Left renal pelvis (tissue), 4 donors: ENCODE measurements at regions not wholly inside any gene's neighbourhood (a gene's known extent, or its start where the extent isn't known, plus 50 kb on each side); places are given as distances from the start of the nearest gene placed in this dataset.

Experiments
- DNase-seq, 4 donors: peaks; one replicate each; pipeline ENCODE4 v3.0.0-alpha.2; 2013; ENCODE audit warnings: low read depth in 4 of 4, low spot score in 3 of 4

- no peak for DNase-seq
These were observed 1043.1 kb upstream of the TENM3 start for GRCh38 chr4:181200076-181200475.

DNA sequence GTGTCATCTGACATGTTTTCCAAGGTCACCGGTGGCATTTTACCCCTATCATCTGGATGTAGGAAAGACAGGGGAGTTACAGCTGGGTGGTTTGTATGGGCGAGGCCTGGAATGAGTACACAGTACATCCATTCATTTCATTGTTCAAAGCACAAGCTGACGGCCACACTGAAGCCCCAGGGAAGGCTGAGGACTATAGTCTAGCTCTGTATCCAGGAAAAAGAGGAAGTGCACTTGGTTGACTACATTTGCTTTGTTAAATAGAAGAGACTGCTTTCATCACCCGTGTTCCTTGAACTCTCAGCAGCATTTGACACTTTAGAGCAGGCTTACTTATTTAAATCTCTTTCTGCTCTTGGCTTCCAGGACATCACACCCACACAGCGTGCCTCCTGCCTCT lies 1041.0 kb upstream of the TENM3 start:
- DNase-seq: no peak

DNA sequence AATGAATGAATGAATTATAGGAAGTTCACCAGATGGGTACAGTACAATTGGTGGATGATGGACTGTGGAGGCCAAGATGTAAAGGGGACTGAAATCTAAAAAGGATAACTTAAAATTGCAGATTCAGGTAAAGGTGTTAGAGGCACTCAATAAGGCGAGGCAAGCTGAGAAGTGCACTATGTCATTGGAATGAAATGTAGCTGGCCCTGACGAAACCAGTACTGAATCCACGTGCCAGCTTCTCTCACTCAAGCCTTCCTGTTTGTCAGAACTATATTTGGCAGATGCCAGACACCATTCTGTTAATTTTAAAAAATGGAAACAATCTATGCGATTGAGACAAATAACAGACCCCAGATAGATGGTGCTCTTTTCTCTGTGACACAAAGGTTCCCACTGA lies 1039.1 kb upstream of the TENM3 start:
- no peak for DNase-seq

GRCh38 chr4:181213551-181213950 lies 1029.7 kb upstream of the TENM3 start:
- no peak for DNase-seq

DNA sequence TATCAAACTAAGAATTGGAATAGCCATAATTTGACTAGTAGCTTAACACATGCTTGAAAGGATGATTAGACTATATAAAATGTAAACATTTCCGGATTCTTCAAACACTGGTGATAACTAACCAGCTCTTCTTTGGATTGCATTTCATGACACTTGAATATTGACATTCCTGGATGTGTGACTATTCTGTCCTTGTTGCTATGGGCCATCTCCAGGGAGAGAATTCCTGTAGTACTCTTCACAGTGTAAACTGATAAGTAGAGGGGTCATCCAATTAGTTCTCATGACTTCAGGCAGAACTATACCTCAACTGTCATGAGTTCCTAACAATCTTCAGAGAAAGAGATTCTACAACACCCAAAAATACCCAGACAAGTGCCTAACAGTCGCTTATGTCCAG lies 1026.7 kb upstream of the TENM3 start:
- no peak for DNase-seq

DNA sequence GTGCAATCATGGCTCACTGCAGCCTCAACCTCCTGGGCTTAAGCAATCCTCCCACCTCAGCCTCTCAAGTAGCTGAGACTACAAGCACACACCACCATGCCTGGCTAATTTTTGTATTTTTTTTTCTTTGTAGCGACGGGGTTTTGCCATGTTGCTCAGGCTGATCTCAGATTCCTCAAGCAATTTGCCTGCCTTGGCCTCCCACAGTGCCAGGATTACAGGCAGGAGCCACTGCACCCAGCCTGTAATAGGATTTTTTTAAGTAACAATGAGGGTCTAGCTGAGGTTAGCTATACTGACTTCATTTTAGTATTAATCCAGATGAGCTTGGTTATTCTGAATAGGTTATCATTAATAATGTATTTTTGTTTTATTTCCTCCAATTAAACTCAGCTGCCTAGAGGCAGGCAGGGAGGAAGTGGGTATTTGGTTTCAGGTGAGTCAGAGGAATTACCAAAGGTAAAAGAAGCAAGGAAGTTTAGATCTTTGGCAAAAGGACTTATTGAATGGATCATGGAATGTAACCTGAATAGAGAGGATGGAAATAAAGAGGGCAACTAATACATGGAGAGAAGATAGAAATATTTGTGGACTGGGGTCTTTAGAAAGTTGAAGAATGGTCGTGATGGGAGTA lies 1023.3 kb upstream of the TENM3 start:
- no peak for DNase-seq

GRCh38 chr4:181224852-181225251 lies 1018.4 kb upstream of the TENM3 start:
- no peak for DNase-seq

- DNase-seq: no peak
These were observed 1017.5 kb upstream of the TENM3 start for GRCh38 chr4:181225616-181226261.

- DNase-seq: no peak
These were observed 1008.1 kb upstream of the TENM3 start for GRCh38 chr4:181234951-181235680.

DNA sequence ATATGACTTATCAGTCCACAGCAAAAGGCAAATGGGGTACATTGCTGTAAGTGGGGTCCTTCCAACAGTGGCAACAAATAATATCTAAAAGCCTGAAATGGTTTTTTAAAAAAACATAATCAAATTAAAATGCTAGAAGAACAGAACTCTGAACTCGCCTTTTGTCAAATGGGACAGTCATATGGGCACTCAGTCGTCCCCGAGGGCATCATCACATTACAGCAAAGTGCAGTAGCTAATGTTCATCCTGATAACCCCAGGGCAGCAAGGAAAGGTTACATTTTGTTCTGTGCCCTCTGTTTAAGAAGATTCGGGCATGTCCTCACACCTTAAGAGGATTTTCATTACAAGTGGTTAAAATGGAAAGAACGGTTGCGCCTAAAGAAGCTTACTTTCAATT lies 997.9 kb upstream of the TENM3 start:
- DNase-seq: no peak

DNA sequence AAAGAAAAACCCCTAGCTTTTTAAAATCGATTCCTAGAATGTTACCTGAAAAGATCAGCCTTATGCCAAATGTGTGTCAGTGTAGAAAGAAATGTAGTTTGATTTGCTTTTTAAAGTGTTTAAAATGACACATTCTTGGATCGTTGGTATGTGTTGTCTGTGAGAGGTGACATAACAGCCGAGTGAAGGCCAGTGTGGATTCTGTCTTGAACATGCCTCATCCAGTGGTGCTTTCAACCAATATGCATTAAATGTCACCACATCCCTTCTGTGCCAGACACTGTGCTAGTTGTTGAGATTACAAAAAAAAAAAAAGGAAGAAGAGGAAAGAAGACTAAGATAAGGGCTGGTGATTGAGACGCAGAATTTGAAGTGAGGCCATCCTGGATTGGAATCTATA lies 994.2 kb upstream of the TENM3 start:
- no peak for DNase-seq

GRCh38 chr4:181254771-181255170 lies 988.4 kb upstream of the TENM3 start:
- no peak for DNase-seq

DNA sequence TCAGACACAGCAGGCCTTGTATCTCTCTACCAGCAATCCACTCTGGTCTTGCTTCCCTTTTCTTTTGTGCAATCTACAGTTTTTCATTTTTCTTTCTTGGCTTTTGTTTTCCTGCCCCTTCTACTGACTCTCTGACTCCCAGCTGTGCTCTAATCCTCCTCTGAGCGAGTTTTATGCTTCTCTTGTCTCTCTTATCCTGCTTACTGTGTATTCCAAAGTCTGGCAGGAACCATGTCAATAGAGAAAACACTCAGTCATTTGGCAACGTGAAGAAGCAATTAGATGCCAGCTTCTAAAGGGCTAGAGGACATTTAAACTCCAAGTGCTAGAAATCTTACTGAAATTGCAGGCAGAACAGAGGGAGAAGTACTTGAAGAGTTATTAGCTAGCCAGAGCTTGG lies 984.6 kb upstream of the TENM3 start:
- DNase-seq: no peak

GRCh38 chr4:181259081-181259709 lies 984.0 kb upstream of the TENM3 start:
- DNase-seq: no peak

- DNase-seq: peak in 2 of 4 donors; percentile 8 to 15
These were observed 981.9 kb upstream of the TENM3 start for GRCh38 chr4:181261279-181261678.

GRCh38 chr4:181264893-181265292 lies 978.3 kb upstream of the TENM3 start:
- no peak for DNase-seq

GRCh38 chr4:181265370-181265769 lies 977.8 kb upstream of the TENM3 start:
- DNase-seq: no peak

GRCh38 chr4:181271116-181271640 lies 972.0 kb upstream of the TENM3 start:
- DNase-seq: no peak

GRCh38 chr4:181272422-181272821 lies 970.8 kb upstream of the TENM3 start:
- no peak for DNase-seq

DNA sequence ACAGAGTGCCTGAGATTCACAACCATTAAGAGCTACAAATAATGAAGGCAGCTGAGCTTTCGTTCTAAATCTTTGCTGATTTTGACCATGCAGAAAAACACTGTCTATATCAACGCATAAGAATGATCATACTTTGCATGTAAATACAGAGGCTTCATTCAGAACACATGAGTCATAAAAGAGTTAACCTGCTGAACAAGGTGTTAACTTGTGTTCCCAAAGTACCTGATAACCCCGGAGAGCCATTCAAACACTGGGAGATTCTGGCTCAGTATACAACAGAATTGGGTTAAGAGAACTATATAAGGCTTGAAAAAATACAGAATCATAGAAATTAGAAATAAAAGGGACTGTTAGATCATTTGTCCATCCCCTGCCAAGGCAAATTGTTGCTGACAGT lies 964.3 kb upstream of the TENM3 start:
- no peak for DNase-seq

- DNase-seq: no peak
These were observed 961.8 kb upstream of the TENM3 start for GRCh38 chr4:181281451-181281850.
